ENCODE measurements at regions not wholly inside any gene's neighbourhood (a gene's known extent, or its start where the extent isn't known, plus 50 kb on each side); places are given as distances from the start of the nearest gene placed in this dataset.
"Not testable (repeated sequence)": the region's sequence is repeated elsewhere in the genome, so short reads cannot be mapped to it uniquely, and the experiment has no call there.

GRCh38 chr6:86872810-86873209 lies 64.5 kb upstream of the HTR1E start:
- DNase-seq: not testable (repeated sequence)

- no peak for DNase-seq
Measured at GRCh38 chr6:86871681-86872080, 65.6 kb upstream of the HTR1E start.

GRCh38 chr6:86869500-86869899 lies 67.8 kb upstream of the HTR1E start:
- no peak for DNase-seq

GRCh38 chr6:86859513-86859912 lies 77.8 kb upstream of the HTR1E start:
- no peak for DNase-seq

GRCh38 chr6:86858970-86859369 lies 78.4 kb upstream of the HTR1E start:
- DNase-seq: no peak

GRCh38 chr6:86857783-86858182 lies 79.5 kb upstream of the HTR1E start:
- DNase-seq: no peak

- DNase-seq: peak; percentile 35
Measured at GRCh38 chr6:86856937-86857563, 80.3 kb upstream of the HTR1E start.

GRCh38 chr6:86856379-86856778 lies 80.9 kb upstream of the HTR1E start:
- DNase-seq: no peak

GRCh38 chr6:86848986-86849385 lies 88.3 kb upstream of the HTR1E start:
- no peak for DNase-seq

- DNase-seq: no peak
Measured at GRCh38 chr6:86832686-86833085, 104.6 kb upstream of the HTR1E start.

- DNase-seq: no peak
Measured at GRCh38 chr6:86825436-86825835, 111.9 kb upstream of the HTR1E start.

- no peak for DNase-seq
Measured at GRCh38 chr6:86822747-86823146, 114.6 kb upstream of the HTR1E start.

- DNase-seq: no peak
Measured at GRCh38 chr6:86820750-86821149, 116.6 kb upstream of the HTR1E start.

- DNase-seq: no peak
Measured at GRCh38 chr6:86793649-86794048, 143.7 kb upstream of the HTR1E start.

- DNase-seq: no peak
Measured at GRCh38 chr6:86791476-86791875, 145.9 kb upstream of the HTR1E start.

- DNase-seq: no peak
Measured at GRCh38 chr6:86789779-86790411, 147.4 kb upstream of the HTR1E start.

GRCh38 chr6:86782328-86782727 lies 155.0 kb upstream of the HTR1E start:
- no peak for DNase-seq

- DNase-seq: no peak
Measured at GRCh38 chr6:86780923-86781322, 156.4 kb upstream of the HTR1E start.

- no peak for DNase-seq
Measured at GRCh38 chr6:86775893-86776292, 161.4 kb upstream of the HTR1E start.

GRCh38 chr6:86765211-86765610 lies 172.1 kb upstream of the HTR1E start:
- no peak for DNase-seq

- DNase-seq: not testable (repeated sequence)
Measured at GRCh38 chr6:86759953-86760352, 177.4 kb upstream of the HTR1E start.

- no peak for DNase-seq
Measured at GRCh38 chr6:86756640-86757229, 180.6 kb upstream of the HTR1E start.

- no peak for DNase-seq
Measured at GRCh38 chr6:86744048-86744447, 193.3 kb upstream of the HTR1E start.

- DNase-seq: no peak
Measured at GRCh38 chr6:86738078-86738477, 199.2 kb upstream of the HTR1E start.

- not testable (repeated sequence) for DNase-seq
Measured at GRCh38 chr6:86731631-86732030, 205.7 kb upstream of the HTR1E start.

All from EL (cell line).